ENCODE measurements at regions not wholly inside any gene's neighbourhood (a gene's known extent, or its start where the extent isn't known, plus 50 kb on each side); places are given as distances from the start of the nearest gene placed in this dataset.

GRCh38 chr6:104579310-104579863 is 280.3 kb downstream of the HACE1 start:
- Mint-ChIP-seq H3K4me3 (no peak overlapping the region), H3K36me3 (no peaks in the 10 kb centered on the region), H3K4me1 (ENCODE audit: low read depth in 2 of 2) (no peaks in the 10 kb centered on the region), H3K27me3 (peaks cover 0 to under 1% of the 10 kb centered on the region in 2 donors), H3K9me3 (no peaks in the 10 kb centered on the region), H3K27ac (no peak overlapping the region)
- DNase-seq (ENCODE audit: low spot score) (no peak), ATAC-seq (no peak)

GRCh38 chr6:104575536-104575935 is 284.2 kb downstream of the HACE1 start:
- Mint-ChIP-seq H3K9me3 (no peaks in the 10 kb centered on the region), H3K4me3 (no peak overlapping the region), H3K4me1 (ENCODE audit: low read depth in 2 of 2) (no peaks in the 10 kb centered on the region), H3K27me3 (no peaks in the 10 kb centered on the region), H3K36me3 (no peaks in the 10 kb centered on the region), H3K27ac (no peak overlapping the region)
- DNase-seq (ENCODE audit: low spot score) = no peak
- no peak for ATAC-seq

- DNase-seq (ENCODE audit: low spot score) = no peak
Observed at GRCh38 chr6:104574135-104574750, 285.5 kb downstream of the HACE1 start.

GRCh38 chr6:104573350-104573749 is 286.4 kb downstream of the HACE1 start:
- no peak overlapping the region for H3K27ac Mint-ChIP-seq
- no peaks in the 10 kb centered on the region for H3K4me1 Mint-ChIP-seq (ENCODE audit: low read depth in 2 of 2)
- DNase-seq (ENCODE audit: low spot score) (no peak), ATAC-seq (no peak)
- H3K4me3 Mint-ChIP-seq = no peak overlapping the region
- H3K9me3 Mint-ChIP-seq = no peaks in the 10 kb centered on the region
- no peaks in the 10 kb centered on the region for H3K36me3 Mint-ChIP-seq
- no peaks in the 10 kb centered on the region for H3K27me3 Mint-ChIP-seq

More at GRCh38 chr6:104574135-104574750, 285.5 kb downstream of the HACE1 start:
- no peaks in the 10 kb centered on the region for H3K36me3 Mint-ChIP-seq
- H3K4me3 Mint-ChIP-seq = no peak overlapping the region
- H3K9me3 Mint-ChIP-seq = no peaks in the 10 kb centered on the region
- H3K4me1 Mint-ChIP-seq (ENCODE audit: low read depth in 2 of 2) = no peaks in the 10 kb centered on the region
- H3K27ac Mint-ChIP-seq = no peak overlapping the region
- H3K27me3 Mint-ChIP-seq = no peaks in the 10 kb centered on the region
- no peak for ATAC-seq

GRCh38 chr6:104572901-104573300 is 286.8 kb downstream of the HACE1 start:
- H3K9me3 Mint-ChIP-seq = no peaks in the 10 kb centered on the region
- H3K4me1 Mint-ChIP-seq (ENCODE audit: low read depth in 2 of 2) = no peaks in the 10 kb centered on the region
- H3K27ac Mint-ChIP-seq = no peak overlapping the region
- H3K36me3 Mint-ChIP-seq = no peaks in the 10 kb centered on the region
- DNase-seq (ENCODE audit: low spot score) (no peak), ATAC-seq (no peak)
- H3K27me3 Mint-ChIP-seq = no peaks in the 10 kb centered on the region
- no peak overlapping the region for H3K4me3 Mint-ChIP-seq

GRCh38 chr6:104566411-104566810 is 293.3 kb downstream of the HACE1 start:
- Mint-ChIP-seq H3K9me3 (peaks cover 3% of the 10 kb centered on the region), H3K36me3 (no peaks in the 10 kb centered on the region), H3K27me3 (no peaks in the 10 kb centered on the region), H3K4me1 (ENCODE audit: low read depth in 2 of 2) (no peaks in the 10 kb centered on the region), H3K4me3 (no peak overlapping the region), H3K27ac (no peak overlapping the region)
- ATAC-seq (no peak), DNase-seq (ENCODE audit: low spot score) (no peak)

GRCh38 chr6:104563306-104563705 is 296.4 kb downstream of the HACE1 start:
- no peak overlapping the region for H3K4me3 Mint-ChIP-seq
- DNase-seq (ENCODE audit: low spot score) = no peak
- no peak for ATAC-seq
- H3K4me1 Mint-ChIP-seq (ENCODE audit: low read depth in 2 of 2) = no peaks in the 10 kb centered on the region
- H3K27ac Mint-ChIP-seq = no peak overlapping the region
- H3K27me3 Mint-ChIP-seq = no peaks in the 10 kb centered on the region
- H3K36me3 Mint-ChIP-seq = no peaks in the 10 kb centered on the region
- H3K9me3 Mint-ChIP-seq = peaks cover 3% of the 10 kb centered on the region

- Mint-ChIP-seq H3K27ac (no peak overlapping the region), H3K4me1 (ENCODE audit: low read depth in 2 of 2) (no peaks in the 10 kb centered on the region), H3K36me3 (no peaks in the 10 kb centered on the region), H3K4me3 (no peak overlapping the region), H3K9me3 (no peaks in the 10 kb centered on the region), H3K27me3 (peaks cover 0 to 7% of the 10 kb centered on the region in 2 donors)
- DNase-seq (ENCODE audit: low spot score) = no peak
- ATAC-seq = no peak
Observed at GRCh38 chr6:104559435-104560202, 300.1 kb downstream of the HACE1 start.

- ATAC-seq (no peak), DNase-seq (ENCODE audit: low spot score) (no peak)
- no peak overlapping the region for H3K4me3 Mint-ChIP-seq
- H3K36me3 Mint-ChIP-seq = no peaks in the 10 kb centered on the region
- no peaks in the 10 kb centered on the region for H3K9me3 Mint-ChIP-seq
- H3K27me3 Mint-ChIP-seq = peaks cover 0 to 7% of the 10 kb centered on the region in 2 donors
- no peak overlapping the region for H3K27ac Mint-ChIP-seq
- H3K4me1 Mint-ChIP-seq (ENCODE audit: low read depth in 2 of 2) = no peaks in the 10 kb centered on the region
Observed at GRCh38 chr6:104558746-104559145, 301.0 kb downstream of the HACE1 start.

- no peak overlapping the region for H3K4me3 Mint-ChIP-seq
- no peaks in the 10 kb centered on the region for H3K9me3 Mint-ChIP-seq
- no peaks in the 10 kb centered on the region for H3K4me1 Mint-ChIP-seq (ENCODE audit: low read depth in 2 of 2)
- no peak overlapping the region for H3K27ac Mint-ChIP-seq
- H3K36me3 Mint-ChIP-seq = no peaks in the 10 kb centered on the region
- DNase-seq (ENCODE audit: low spot score) (no peak), ATAC-seq (no peak)
- peaks cover 2 to 7% of the 10 kb centered on the region in 2 donors for H3K27me3 Mint-ChIP-seq
Observed at GRCh38 chr6:104548297-104548696, 311.4 kb downstream of the HACE1 start.

GRCh38 chr6:104541411-104541810 is 318.3 kb downstream of the HACE1 start:
- H3K27me3 Mint-ChIP-seq = peaks cover 0 to 2% of the 10 kb centered on the region in 2 donors
- no peaks in the 10 kb centered on the region for H3K9me3 Mint-ChIP-seq
- no peaks in the 10 kb centered on the region for H3K36me3 Mint-ChIP-seq
- H3K4me3 Mint-ChIP-seq = no peak overlapping the region
- no peak for DNase-seq (ENCODE audit: low spot score)
- no peak for ATAC-seq
- H3K4me1 Mint-ChIP-seq (ENCODE audit: low read depth in 2 of 2) = no peaks in the 10 kb centered on the region
- no peak overlapping the region for H3K27ac Mint-ChIP-seq

GRCh38 chr6:104540743-104541142 is 319.0 kb downstream of the HACE1 start:
- Mint-ChIP-seq H3K27me3 (peaks cover 0 to 2% of the 10 kb centered on the region in 2 donors), H3K36me3 (no peaks in the 10 kb centered on the region), H3K9me3 (no peaks in the 10 kb centered on the region), H3K4me1 (ENCODE audit: low read depth in 2 of 2) (no peaks in the 10 kb centered on the region), H3K27ac (no peak overlapping the region), H3K4me3 (no peak overlapping the region)
- ATAC-seq (no peak), DNase-seq (ENCODE audit: low spot score) (no peak)

GRCh38 chr6:104539173-104539572 is 320.5 kb downstream of the HACE1 start:
- H3K27ac Mint-ChIP-seq = no peak overlapping the region
- H3K4me3 Mint-ChIP-seq = no peak overlapping the region
- ATAC-seq = no peak
- no peaks in the 10 kb centered on the region for H3K4me1 Mint-ChIP-seq (ENCODE audit: low read depth in 2 of 2)
- DNase-seq (ENCODE audit: low spot score) = no peak
- H3K36me3 Mint-ChIP-seq = no peaks in the 10 kb centered on the region
- no peaks in the 10 kb centered on the region for H3K9me3 Mint-ChIP-seq
- H3K27me3 Mint-ChIP-seq = peaks cover 2 to 3% of the 10 kb centered on the region in 2 donors

- Mint-ChIP-seq H3K9me3 (no peaks in the 10 kb centered on the region), H3K27ac (no peak overlapping the region), H3K4me1 (ENCODE audit: low read depth in 2 of 2) (no peaks in the 10 kb centered on the region), H3K4me3 (no peak overlapping the region), H3K36me3 (no peaks in the 10 kb centered on the region), H3K27me3 (peaks cover 2 to 13% of the 10 kb centered on the region in 2 donors)
- DNase-seq (ENCODE audit: low spot score) (no peak), ATAC-seq (no peak)
Observed at GRCh38 chr6:104537872-104538271, 321.8 kb downstream of the HACE1 start.

Data from natural killer cell treated with Interleukin-12 subunit alpha and Interleukin-12 subunit beta and Interleukin-15 and Interleukin-18, amount 100 ng/mL, for 72 hours (primary cell).